ENCODE measurements at regions not wholly inside any gene's neighbourhood (a gene's known extent, or its start where the extent isn't known, plus 50 kb on each side); places are given as distances from the start of the nearest gene placed in this dataset.

GRCh38 chr1:36703526-36704208 is 221.0 kb upstream of the CSF3R start:
- no peak overlapping the region for H3K14ac ChIP-seq (ENCODE audit: insufficient read length)
- peak overlapping the region; percentile 78 for H4K5ac ChIP-seq (ENCODE audit: insufficient read length, low read depth, low read length)
- peak overlapping the region; percentile 83 for H2BK15ac ChIP-seq (ENCODE audit: low read length)
- POLR2A ChIA-PET (ENCODE audit: partially characterized antibody): no interaction called here
- no peak overlapping the region for H3K18ac ChIP-seq (ENCODE audit: extremely low read depth, low read length)
- H2BK120ac ChIP-seq (replicated peaks; ENCODE audit: low read depth, low read length): no peak overlapping the region
- H4K8ac ChIP-seq (ENCODE audit: extremely low read depth, insufficient read depth, low read length): no peak overlapping the region
- peak overlapping the region; percentile 78 for H4K91ac ChIP-seq (replicated peaks; ENCODE audit: insufficient read length, low read length)
- CTCF ChIA-PET (ENCODE audit: partially characterized antibody): interaction anchor here (0.6 to 1.5 kb wide), 3 partner anchors 75 to 224 kb away, joined by 3 to 5 read pairs (median 3); no protein-coding TSS in a partner anchor
- no peak overlapping the region for H3K56ac ChIP-seq (replicated peaks; ENCODE audit: insufficient read length, low read depth, low read length)
- H3K9me3 ChIP-seq (ENCODE audit: insufficient read depth in 2 of 2, low read depth in 1 of 2, low read length in 1 of 2): no peaks in the 10 kb centered on the region
- no peaks in the 10 kb centered on the region for H3K23me2 ChIP-seq (ENCODE audit: low read depth, low read length)
- H3K4me1 ChIP-seq (replicated peaks in 1 of 4; ENCODE audit: control insufficient read depth in 3 of 4, insufficient read depth in 4 of 4, low read length in 3 of 4): peaks cover 0 to 5% (median under 1%) of the 10 kb centered on the region in 4 experiments; a peak in 3 of 7 replicates
- H3K4me3 ChIP-seq (ENCODE audit: extremely low read depth in 1 of 4, insufficient read depth in 2 of 4, low read depth in 3 of 4, low read length in 4 of 4): no peak overlapping the region
- H2BK20ac ChIP-seq (ENCODE audit: low read length): peak overlapping the region; percentile 84; the same call in 1 of the 2 replicates
- H3K27me3 ChIP-seq (replicated peaks in 1 of 4; ENCODE audit: control insufficient read depth in 3 of 4, extremely low read depth in 1 of 4, insufficient read depth in 3 of 4, low read length in 3 of 4): no peaks in the 10 kb centered on the region
- FAIRE-seq: peak; percentile 55
- no peaks in the 10 kb centered on the region for H3K79me2 ChIP-seq (ENCODE audit: control insufficient read depth in 1 of 2, insufficient read depth in 2 of 2, low read length in 2 of 2)
- H3K27ac ChIP-seq (ENCODE audit: low read depth, low read length): no peak overlapping the region
- H2AFZ ChIP-seq (ENCODE audit: low read length): 0 out of 2 replicates have a peak overlapping the region, but pooled peaks have one; percentile 87
- no peaks in the 10 kb centered on the region for H3K36me3 ChIP-seq (ENCODE audit: control insufficient read depth in 2 of 4, insufficient read depth in 4 of 4, low read length in 3 of 4)
- H3K9ac ChIP-seq (replicated peaks in 1 of 4; ENCODE audit: extremely low read depth in 1 of 4, low read depth in 3 of 4, low read length in 3 of 4): no peak overlapping the region
- WGBS, 2 experiments (ENCODE audit: extremely low coverage in 1 of 2, insufficient coverage in 1 of 2, insufficient read length in 1 of 2, insufficient replicate concordance in 2 of 2, low coverage in 1 of 2, low lambda C conversion rate in 2 of 2, missing lambda C conversion rate in 1 of 2): 46% methylated on average over 17 of the region's 19 CpGs; no CpG with 5 or more reads in 1 of the 2 experiments
- no peaks in the 10 kb centered on the region for H4K20me1 ChIP-seq (replicated peaks in 1 of 2; ENCODE audit: control insufficient read depth in 1 of 2, insufficient read depth in 2 of 2, low read length in 2 of 2)
- H2AK5ac ChIP-seq (ENCODE audit: low read depth, low read length): no peak overlapping the region
- no peak overlapping the region for H3K23ac ChIP-seq (ENCODE audit: insufficient read length)
- peak; percentile 78 to 95 for DNase-seq (ENCODE audit: low read depth in 1 of 2, low spot score in 2 of 2)
- no peak overlapping the region for H3K4me2 ChIP-seq (ENCODE audit: insufficient read depth in 1 of 2, low read depth in 2 of 2, low read length in 2 of 2)
- peak overlapping the region; percentile 55 for H3K4ac ChIP-seq (replicated peaks; ENCODE audit: insufficient read length, low read depth, low read length)
- H2BK12ac ChIP-seq (ENCODE audit: low read depth, low read length): peak overlapping the region; percentile 95
- no peak overlapping the region; the same call in 1 of the 2 replicates for H2BK5ac ChIP-seq (ENCODE audit: low read depth, low read length)
- no peaks in the 10 kb centered on the region for H3K79me1 ChIP-seq (ENCODE audit: low read depth, low read length)
- no peak for TF ChIP-seq POU5F1 (IDR thresholded peaks at IDR 0.05; ENCODE audit: low read depth, low read length)
- TF ChIP-seq BRCA1 (IDR thresholded peaks at IDR 0.05; ENCODE audit: low read depth, low read length): no peak
- TF ChIP-seq SAP30 (IDR thresholded peaks at IDR 0.05; ENCODE audit: insufficient read depth, insufficient replicate concordance, low read length): no peak
- no peak for TF ChIP-seq SIRT6 (IDR thresholded peaks at IDR 0.05; ENCODE audit: low read length)
- 0 out of 2 replicates have a peak, but pooled peaks have one; percentile 36 for TF ChIP-seq ATF2 (IDR thresholded peaks at IDR 0.05; ENCODE audit: low read length)
- no peak for TF ChIP-seq MAFK (IDR thresholded peaks at IDR 0.05; ENCODE audit: low read depth, low read length)
- TF ChIP-seq CREB1 (IDR thresholded peaks at IDR 0.05): 0 out of 2 replicates have a peak, but pooled peaks have one; percentile 32
- TF ChIP-seq GABPA (IDR thresholded peaks at IDR 0.05; ENCODE audit: borderline replicate concordance, insufficient read depth, low read length): no peak; the same call in 1 of the 2 replicates
- no peak for TF ChIP-seq SRF (IDR thresholded peaks at IDR 0.05; ENCODE audit: low read depth, low read length)
- TF ChIP-seq MAX (IDR thresholded peaks at IDR 0.05): peak; percentile 92
- no peak for TF ChIP-seq TAF7 (optimal IDR thresholded peaks at IDR 0.05; ENCODE audit: borderline replicate concordance, low read depth, low read length)

Data from H1 (cell line).